Osteoblast (primary cell): ENCODE measurements at regions not wholly inside any gene's neighbourhood (a gene's known extent, or its start where the extent isn't known, plus 50 kb on each side); places are given as distances from the start of the nearest gene placed in this dataset.
"Not testable (repeated sequence)": the region's sequence is repeated elsewhere in the genome, so short reads cannot be mapped to it uniquely, and the experiment has no call there.

Experiments used
- DNase-seq: peaks from one replicate; pipeline ENCODE4 v3.0.0; 2011; ENCODE audit warnings: low spot score, mixed read lengths; ENCODE audit not compliant: insufficient read length; ENCODE audit errors: missing footprints
- H2AFZ ChIP-seq: 2 replicates; pipeline ENCODE4 v1.6.0; 2011; ENCODE audit warnings: mild to moderate bottlenecking, low read length
- H3K27ac ChIP-seq: 2 replicates; pipeline ENCODE4 v1.5.1; 2011; ENCODE audit warnings: mild to moderate bottlenecking, low read depth, low read length, moderate library complexity
- H3K27me3 ChIP-seq: 2 replicates; pipeline ENCODE4 v1.6.0; 2012; ENCODE audit warnings: mild to moderate bottlenecking, control low read depth, inconsistent platforms, low read length, moderate library complexity; ENCODE audit not compliant: insufficient read depth
- H3K36me3 ChIP-seq: 2 replicates; pipeline ENCODE4 v1.5.1; 2011; ENCODE audit warnings: mild to moderate bottlenecking, low read length, control low read depth, moderate library complexity; ENCODE audit not compliant: insufficient read depth
- H3K4me1 ChIP-seq: 2 replicates; pipeline ENCODE4 v1.5.1; 2011; ENCODE audit warnings: mild to moderate bottlenecking, low read length, control low read depth, moderate library complexity; ENCODE audit not compliant: insufficient read depth
- H3K4me2 ChIP-seq: 2 replicates; pipeline ENCODE4 v1.6.0; 2011; ENCODE audit warnings: mild to moderate bottlenecking, low read length; ENCODE audit not compliant: insufficient read depth
- H3K4me3 ChIP-seq: fragments of 200-600 bp; sonication (generic); 3 replicates; pipeline ENCODE4 v1.5.1; 2012; ENCODE audit warnings: mild to moderate bottlenecking, low read length, inconsistent platforms; ENCODE audit not compliant: insufficient read depth
- H3K79me2 ChIP-seq: 2 replicates; pipeline ENCODE4 v1.6.0; 2012; ENCODE audit warnings: mild to moderate bottlenecking, low read length, control low read depth, inconsistent platforms; ENCODE audit not compliant: insufficient read depth
- H3K9me3 ChIP-seq: 2 replicates; pipeline ENCODE4 v1.5.1; 2011; ENCODE audit warnings: low read depth, low read length, control low read depth
- H4K20me1 ChIP-seq: 2 replicates; pipeline ENCODE4 v1.6.0; 2012; ENCODE audit warnings: mild to moderate bottlenecking, low read length, control low read depth; ENCODE audit not compliant: insufficient read depth
- CTCF ChIP-seq: IDR thresholded peaks from 2 replicates; pipeline ENCODE4 v1.5.1; 2011; ENCODE audit warnings: mild to moderate bottlenecking, low read depth, low read length, moderate library complexity; ENCODE audit errors: extremely low read depth

DNA sequence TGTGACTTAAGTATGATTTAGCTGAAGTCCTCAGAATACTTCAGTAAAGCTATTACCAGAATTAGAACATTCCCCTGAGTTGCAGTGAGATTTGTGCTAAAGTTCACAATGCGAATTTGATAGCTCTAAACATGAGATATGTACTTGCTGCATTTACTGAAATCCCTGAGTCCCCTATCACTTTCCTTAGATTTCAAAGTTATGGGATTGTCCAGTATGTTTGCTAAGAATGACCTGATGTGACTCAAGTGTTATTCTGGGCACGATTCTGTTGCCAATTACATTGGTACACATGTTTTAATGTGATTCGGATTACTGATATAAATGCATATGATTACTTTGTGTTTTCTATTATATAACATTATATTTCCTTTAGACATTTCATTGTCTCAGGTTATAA lies 91.3 kb upstream of the AMOT start:
- DNase-seq, result no peak
- peaks cover 4% of the 10 kb centered on the region for H3K27me3 ChIP-seq
- no peaks in the 10 kb centered on the region for H4K20me1 ChIP-seq
- no peaks in the 10 kb centered on the region for H3K36me3 ChIP-seq
- H3K4me3 ChIP-seq, result no peak overlapping the region
- H3K4me1 ChIP-seq, result no peaks in the 10 kb centered on the region
- no peak overlapping the region for H2AFZ ChIP-seq
- H3K27ac ChIP-seq, result no peak overlapping the region
- H3K4me2 ChIP-seq, result no peak overlapping the region
- H3K9me3 ChIP-seq, result no peaks in the 10 kb centered on the region
- TF ChIP-seq CTCF, result no peak
- no peaks in the 10 kb centered on the region for H3K79me2 ChIP-seq

GRCh38 chrX:112931478-112931877 lies 90.8 kb upstream of the AMOT start:
- TF ChIP-seq CTCF, result no peak
- H2AFZ ChIP-seq, result no peak overlapping the region
- H3K4me1 ChIP-seq, result no peaks in the 10 kb centered on the region
- no peaks in the 10 kb centered on the region for H4K20me1 ChIP-seq
- H3K4me3 ChIP-seq, result no peak overlapping the region
- H3K79me2 ChIP-seq, result no peaks in the 10 kb centered on the region
- H3K36me3 ChIP-seq, result no peaks in the 10 kb centered on the region
- H3K27ac ChIP-seq, result no peak overlapping the region
- H3K9me3 ChIP-seq, result no peaks in the 10 kb centered on the region
- peaks cover 4% of the 10 kb centered on the region for H3K27me3 ChIP-seq
- no peak overlapping the region for H3K4me2 ChIP-seq
- no peak for DNase-seq

DNA sequence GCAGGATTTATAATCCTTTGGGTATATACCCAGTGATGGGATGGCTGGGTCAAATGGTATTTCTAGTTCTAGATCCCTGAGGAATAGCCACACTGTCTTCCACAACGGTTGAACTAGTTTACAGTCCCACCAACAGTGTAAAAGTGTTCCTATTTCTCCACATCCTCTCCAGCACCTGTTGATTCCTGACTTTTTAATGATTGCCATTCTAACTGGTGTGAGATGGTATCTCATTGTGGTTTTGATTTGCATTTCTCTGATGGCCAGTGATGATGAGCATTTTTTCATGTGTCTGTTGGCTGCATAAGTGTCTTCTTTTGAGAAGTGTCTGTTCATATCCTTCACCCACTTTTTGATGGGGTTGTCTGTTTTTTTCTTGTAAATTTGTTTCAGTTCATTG lies 82.8 kb upstream of the AMOT start:
- H3K4me1 ChIP-seq, result not testable (repeated sequence)

DNA sequence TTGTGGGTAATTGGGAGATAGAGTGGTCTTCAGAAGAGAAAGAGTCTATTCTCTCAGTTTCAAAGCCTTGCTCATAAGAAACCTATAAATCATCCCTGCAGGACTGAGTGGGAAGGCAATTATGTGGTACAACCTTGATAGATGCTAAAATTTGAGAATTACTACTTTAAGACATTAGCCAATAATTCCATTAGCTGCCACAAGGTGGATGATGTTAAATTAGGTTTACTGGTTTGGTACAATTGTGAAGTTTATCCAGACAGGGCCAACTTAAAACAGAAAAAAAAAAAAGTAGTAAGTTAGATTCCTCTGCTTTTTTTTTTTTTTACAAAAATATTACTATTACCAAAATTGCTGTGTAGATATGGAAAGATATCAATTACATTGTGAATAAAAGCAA lies 73.2 kb upstream of the AMOT start:
- Histone ChIP-seq H3K27me3 (no peaks in the 10 kb centered on the region), H3K36me3 (no peaks in the 10 kb centered on the region), H3K4me1 (no peaks in the 10 kb centered on the region), H3K27ac (no peak overlapping the region), H2AFZ (no peak overlapping the region), H3K9me3 (no peaks in the 10 kb centered on the region), H3K79me2 (no peaks in the 10 kb centered on the region), H3K4me3 (no peak overlapping the region), H3K4me2 (no peak overlapping the region), H4K20me1 (no peaks in the 10 kb centered on the region)
- TF ChIP-seq CTCF, result no peak
- no peak for DNase-seq

More for the DNA sequence above, 82.8 kb upstream of the AMOT start:
- not testable (repeated sequence) for H3K27ac ChIP-seq, DNase-seq, H4K20me1 ChIP-seq, H3K27me3 ChIP-seq, H2AFZ ChIP-seq, H3K9me3 ChIP-seq, H3K4me3 ChIP-seq, H3K36me3 ChIP-seq, H3K79me2 ChIP-seq, H3K4me2 ChIP-seq

- Histone ChIP-seq H3K4me1 (no peaks in the 10 kb centered on the region), H3K27ac (no peak overlapping the region), H3K79me2 (no peaks in the 10 kb centered on the region), H3K9me3 (peaks cover 3% of the 10 kb centered on the region), H2AFZ (no peak overlapping the region), H3K36me3 (no peaks in the 10 kb centered on the region), H3K27me3 (no peaks in the 10 kb centered on the region), H3K4me3 (no peak overlapping the region), H3K4me2 (no peak overlapping the region), H4K20me1 (no peaks in the 10 kb centered on the region)
- TF ChIP-seq CTCF, result no peak
- no peak for DNase-seq
These were observed 69.8 kb upstream of the AMOT start for GRCh38 chrX:112910418-112910817.
